ENCODE measurements at regions not wholly inside any gene's neighbourhood (a gene's known extent, or its start where the extent isn't known, plus 50 kb on each side); places are given as distances from the start of the nearest gene placed in this dataset.

DNA sequence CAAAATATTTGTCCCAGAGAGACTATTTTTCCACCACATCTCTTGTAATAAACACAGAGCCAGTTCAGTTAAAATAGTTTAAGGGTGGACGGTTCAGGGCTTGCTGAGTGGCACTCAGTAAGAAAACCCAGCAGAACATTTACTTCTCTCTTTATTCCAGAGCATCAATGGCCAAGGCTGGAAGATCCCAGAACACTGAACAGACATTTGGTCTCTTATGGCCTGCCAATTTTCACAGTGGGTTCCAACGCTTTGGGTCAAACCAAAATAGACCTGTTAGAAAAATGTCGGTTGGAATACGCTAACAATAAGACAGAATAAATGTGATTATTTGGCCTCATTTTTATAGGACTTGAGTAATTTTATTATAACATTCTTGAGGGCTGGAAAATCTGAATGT is 580.3 kb upstream of the TMEFF2 start:
- Histone ChIP-seq H4K20me1 (ENCODE audit: insufficient read depth, low read length) (no peaks in the 10 kb centered on the region), H3K27me3 (ENCODE audit: insufficient read depth, low read length) (no peaks in the 10 kb centered on the region), H3K36me3 (ENCODE audit: insufficient read depth, low read length) (no peaks in the 10 kb centered on the region), H2AFZ (ENCODE audit: low read length) (no peak overlapping the region), H3K4me2 (ENCODE audit: insufficient read depth, low read length) (no peak overlapping the region), H3K4me3 (ENCODE audit: insufficient read depth, low read length) (no peak overlapping the region), H3K27ac (ENCODE audit: low read depth, low read length) (no peak overlapping the region), H3K79me2 (ENCODE audit: insufficient read depth, low read length) (no peaks in the 10 kb centered on the region), H3K4me1 (ENCODE audit: insufficient read depth, low read length) (no peaks in the 10 kb centered on the region), H3K9me3 (ENCODE audit: low read depth, low read length) (no peaks in the 10 kb centered on the region)
- TF ChIP-seq, protein P1, sequence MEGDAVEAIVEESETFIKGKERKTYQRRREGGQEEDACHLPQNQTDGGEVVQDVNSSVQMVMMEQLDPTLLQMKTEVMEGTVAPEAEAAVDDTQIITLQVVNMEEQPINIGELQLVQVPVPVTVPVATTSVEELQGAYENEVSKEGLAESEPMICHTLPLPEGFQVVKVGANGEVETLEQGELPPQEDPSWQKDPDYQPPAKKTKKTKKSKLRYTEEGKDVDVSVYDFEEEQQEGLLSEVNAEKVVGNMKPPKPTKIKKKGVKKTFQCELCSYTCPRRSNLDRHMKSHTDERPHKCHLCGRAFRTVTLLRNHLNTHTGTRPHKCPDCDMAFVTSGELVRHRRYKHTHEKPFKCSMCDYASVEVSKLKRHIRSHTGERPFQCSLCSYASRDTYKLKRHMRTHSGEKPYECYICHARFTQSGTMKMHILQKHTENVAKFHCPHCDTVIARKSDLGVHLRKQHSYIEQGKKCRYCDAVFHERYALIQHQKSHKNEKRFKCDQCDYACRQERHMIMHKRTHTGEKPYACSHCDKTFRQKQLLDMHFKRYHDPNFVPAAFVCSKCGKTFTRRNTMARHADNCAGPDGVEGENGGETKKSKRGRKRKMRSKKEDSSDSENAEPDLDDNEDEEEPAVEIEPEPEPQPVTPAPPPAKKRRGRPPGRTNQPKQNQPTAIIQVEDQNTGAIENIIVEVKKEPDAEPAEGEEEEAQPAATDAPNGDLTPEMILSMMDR (IDR thresholded peaks at IDR 0.05; ENCODE audit: extremely low read depth, low read depth, low read length): no peak
- no peak for DNase-seq (ENCODE audit: insufficient read length, low spot score, missing footprints)

DNA sequence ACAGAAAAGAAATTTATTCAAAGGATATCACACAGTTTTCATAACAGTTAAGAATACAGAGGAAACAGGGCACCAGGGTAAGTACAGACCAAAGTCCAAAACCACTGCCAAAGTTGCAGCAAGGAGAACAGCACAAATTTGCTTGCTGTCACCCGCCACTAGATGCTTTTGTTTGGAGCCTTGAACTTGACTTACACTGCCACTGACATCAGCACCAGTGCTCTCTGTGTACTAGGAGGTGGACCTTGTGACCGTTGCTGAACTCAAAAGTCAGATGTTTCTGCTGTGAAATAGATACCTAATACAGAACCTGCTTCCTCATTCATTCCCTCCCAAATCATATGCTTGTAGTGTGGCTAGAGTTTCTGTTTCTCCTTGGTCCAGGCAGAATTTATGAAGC is 578.3 kb upstream of the TMEFF2 start:
- no peaks in the 10 kb centered on the region for H3K36me3 ChIP-seq (ENCODE audit: insufficient read depth, low read length)
- no peaks in the 10 kb centered on the region for H3K79me2 ChIP-seq (ENCODE audit: insufficient read depth, low read length)
- H3K9me3 ChIP-seq (ENCODE audit: low read depth, low read length): no peaks in the 10 kb centered on the region
- no peak overlapping the region for H3K27ac ChIP-seq (ENCODE audit: low read depth, low read length)
- H2AFZ ChIP-seq (ENCODE audit: low read length): no peak overlapping the region
- no peak overlapping the region for H3K4me2 ChIP-seq (ENCODE audit: insufficient read depth, low read length)
- no peak for DNase-seq (ENCODE audit: insufficient read length, low spot score, missing footprints)
- no peaks in the 10 kb centered on the region for H4K20me1 ChIP-seq (ENCODE audit: insufficient read depth, low read length)
- TF ChIP-seq, protein P1 (IDR thresholded peaks at IDR 0.05; ENCODE audit: extremely low read depth, low read depth, low read length): no peak
- H3K4me3 ChIP-seq (ENCODE audit: insufficient read depth, low read length): no peak overlapping the region
- H3K27me3 ChIP-seq (ENCODE audit: insufficient read depth, low read length): no peaks in the 10 kb centered on the region
- H3K4me1 ChIP-seq (ENCODE audit: insufficient read depth, low read length): no peaks in the 10 kb centered on the region

DNA sequence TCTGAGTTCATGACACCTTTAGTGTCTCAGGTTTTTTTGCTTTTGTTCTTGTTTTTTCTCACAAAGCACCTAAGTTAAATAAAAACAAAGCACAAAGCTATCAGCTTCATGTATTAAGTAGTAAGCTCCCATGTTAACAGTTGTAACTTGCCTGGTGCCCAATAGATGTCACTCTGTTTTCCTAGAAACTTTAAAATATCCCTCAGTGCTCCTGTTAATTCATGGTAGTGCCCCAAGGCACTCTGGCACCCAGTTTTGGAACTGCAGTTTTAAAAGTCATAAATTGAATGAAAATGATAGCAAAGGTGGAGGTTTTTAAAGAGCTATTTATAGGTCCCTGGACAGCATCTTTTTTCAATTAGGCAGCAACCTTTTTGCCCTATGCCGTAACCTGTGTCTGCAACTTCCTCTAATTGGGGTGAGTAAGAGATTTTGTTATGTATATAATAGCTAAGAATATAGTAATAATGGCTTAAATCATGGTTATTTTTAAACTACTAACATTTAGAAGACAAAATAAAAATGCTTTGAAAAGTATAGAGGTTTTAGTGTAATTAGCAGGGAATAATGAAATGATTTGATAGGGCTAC is 555.0 kb upstream of the TMEFF2 start:
- TF ChIP-seq, protein P1 (IDR thresholded peaks at IDR 0.05; ENCODE audit: extremely low read depth, low read depth, low read length): no peak
- H3K4me2 ChIP-seq (ENCODE audit: insufficient read depth, low read length): no peak overlapping the region
- DNase-seq (ENCODE audit: insufficient read length, low spot score, missing footprints): no peak

DNA sequence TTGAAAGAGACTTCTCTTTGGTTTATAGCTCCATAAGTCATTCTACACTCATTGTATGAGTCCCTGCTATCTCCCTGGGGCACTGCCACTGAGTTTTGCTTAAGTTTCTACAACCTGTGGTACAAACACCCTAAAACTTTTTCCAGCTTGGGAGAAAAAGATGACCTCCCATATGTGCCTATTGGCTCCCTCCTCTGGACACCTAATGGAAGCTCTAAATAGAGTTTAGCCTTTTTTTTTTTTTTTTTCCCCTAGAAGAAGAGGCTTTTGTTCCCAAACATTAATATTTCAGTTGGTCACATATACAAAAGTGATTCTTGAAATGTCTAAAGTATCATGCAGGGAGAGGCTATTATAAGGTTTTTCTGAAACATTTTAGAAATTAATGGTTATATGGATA is 547.2 kb upstream of the TMEFF2 start:
- TF ChIP-seq, protein P1 (IDR thresholded peaks at IDR 0.05; ENCODE audit: extremely low read depth, low read depth, low read length): no peak
- Histone ChIP-seq H3K27me3 (ENCODE audit: insufficient read depth, low read length) (no peaks in the 10 kb centered on the region), H4K20me1 (ENCODE audit: insufficient read depth, low read length) (no peaks in the 10 kb centered on the region), H3K36me3 (ENCODE audit: insufficient read depth, low read length) (no peaks in the 10 kb centered on the region), H3K27ac (ENCODE audit: low read depth, low read length) (no peak overlapping the region), H3K4me2 (ENCODE audit: insufficient read depth, low read length) (no peak overlapping the region), H3K4me1 (ENCODE audit: insufficient read depth, low read length) (no peaks in the 10 kb centered on the region), H3K9me3 (ENCODE audit: low read depth, low read length) (no peaks in the 10 kb centered on the region), H2AFZ (ENCODE audit: low read length) (no peak overlapping the region), H3K4me3 (ENCODE audit: insufficient read depth, low read length) (no peak overlapping the region), H3K79me2 (ENCODE audit: insufficient read depth, low read length) (no peaks in the 10 kb centered on the region)
- DNase-seq (ENCODE audit: insufficient read length, low spot score, missing footprints): no peak

More for the DNA sequence above, 555.0 kb upstream of the TMEFF2 start:
- Histone ChIP-seq H3K36me3 (ENCODE audit: insufficient read depth, low read length) (no peaks in the 10 kb centered on the region), H4K20me1 (ENCODE audit: insufficient read depth, low read length) (no peaks in the 10 kb centered on the region), H3K27ac (ENCODE audit: low read depth, low read length) (no peak overlapping the region), H3K9me3 (ENCODE audit: low read depth, low read length) (no peaks in the 10 kb centered on the region), H2AFZ (ENCODE audit: low read length) (no peak overlapping the region), H3K4me1 (ENCODE audit: insufficient read depth, low read length) (no peaks in the 10 kb centered on the region), H3K4me3 (ENCODE audit: insufficient read depth, low read length) (no peak overlapping the region), H3K79me2 (ENCODE audit: insufficient read depth, low read length) (no peaks in the 10 kb centered on the region), H3K27me3 (ENCODE audit: insufficient read depth, low read length) (no peaks in the 10 kb centered on the region)

Measured in osteoblast (primary cell).